ENCODE measurements at regions not wholly inside any gene's neighbourhood (a gene's known extent, or its start where the extent isn't known, plus 50 kb on each side); places are given as distances from the start of the nearest gene placed in this dataset.

DNA sequence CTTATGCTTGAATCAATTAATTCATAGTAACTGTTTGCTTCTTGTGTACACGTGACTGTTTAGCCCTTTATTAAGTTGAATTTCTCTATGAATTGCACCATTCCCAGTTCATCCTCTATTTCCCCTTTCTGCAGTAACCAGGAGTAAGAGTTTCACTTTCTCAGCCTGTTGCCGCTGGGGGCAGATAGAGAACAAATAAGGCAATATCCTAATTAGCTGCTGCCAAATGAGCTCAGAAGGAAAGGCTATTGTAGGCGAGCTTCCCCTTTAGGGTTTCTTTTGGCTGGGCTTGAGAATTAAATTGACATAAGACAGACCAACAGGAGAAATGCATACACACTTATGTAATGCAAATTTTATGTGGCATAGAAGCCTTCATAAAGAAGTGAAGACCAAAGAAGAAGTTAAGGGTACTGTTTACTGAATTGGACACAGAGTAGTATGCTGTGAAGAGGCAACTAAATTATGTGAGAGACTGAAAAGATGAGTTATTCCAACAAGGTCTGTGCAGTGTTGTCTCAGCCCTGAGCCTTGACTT lies 1594.7 kb downstream of the TECRL start:
- no peak for TF ChIP-seq EZH2phosphoT487 (IDR thresholded peaks at IDR 0.05; ENCODE audit: low read depth, severe bottlenecking, unreplicated experiment)
- TF ChIP-seq, protein P1, sequence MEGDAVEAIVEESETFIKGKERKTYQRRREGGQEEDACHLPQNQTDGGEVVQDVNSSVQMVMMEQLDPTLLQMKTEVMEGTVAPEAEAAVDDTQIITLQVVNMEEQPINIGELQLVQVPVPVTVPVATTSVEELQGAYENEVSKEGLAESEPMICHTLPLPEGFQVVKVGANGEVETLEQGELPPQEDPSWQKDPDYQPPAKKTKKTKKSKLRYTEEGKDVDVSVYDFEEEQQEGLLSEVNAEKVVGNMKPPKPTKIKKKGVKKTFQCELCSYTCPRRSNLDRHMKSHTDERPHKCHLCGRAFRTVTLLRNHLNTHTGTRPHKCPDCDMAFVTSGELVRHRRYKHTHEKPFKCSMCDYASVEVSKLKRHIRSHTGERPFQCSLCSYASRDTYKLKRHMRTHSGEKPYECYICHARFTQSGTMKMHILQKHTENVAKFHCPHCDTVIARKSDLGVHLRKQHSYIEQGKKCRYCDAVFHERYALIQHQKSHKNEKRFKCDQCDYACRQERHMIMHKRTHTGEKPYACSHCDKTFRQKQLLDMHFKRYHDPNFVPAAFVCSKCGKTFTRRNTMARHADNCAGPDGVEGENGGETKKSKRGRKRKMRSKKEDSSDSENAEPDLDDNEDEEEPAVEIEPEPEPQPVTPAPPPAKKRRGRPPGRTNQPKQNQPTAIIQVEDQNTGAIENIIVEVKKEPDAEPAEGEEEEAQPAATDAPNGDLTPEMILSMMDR (IDR thresholded peaks at IDR 0.05; ENCODE audit: poor library complexity), result no peak
